ENCODE measurements at regions not wholly inside any gene's neighbourhood (a gene's known extent, or its start where the extent isn't known, plus 50 kb on each side); places are given as distances from the start of the nearest gene placed in this dataset.

GRCh38 chr2:21422724-21423522 lies 299.2 kb downstream of the TDRD15 start:
- Histone ChIP-seq H3K9me3 (no peaks in the 10 kb centered on the region), H3K4me1 (ENCODE audit: insufficient read depth) (no peaks in the 10 kb centered on the region), H3K27ac (no peak overlapping the region), H3K4me3 (no peak overlapping the region), H3K36me3 (no peaks in the 10 kb centered on the region), H3K27me3 (no peaks in the 10 kb centered on the region)
- no peak for DNase-seq
- intact Hi-C loops (cut with DNase I): no loop called here
- WGBS, 3 donors: 70 to 77% (median 70%) methylated on average over 7 of the region's 7 CpGs
- TF ChIP-seq EP300 (IDR thresholded peaks at IDR 0.05) (no peak), POLR2A (IDR thresholded peaks at IDR 0.05) (no peak), CTCF (IDR thresholded peaks at IDR 0.05) (no peak)

GRCh38 chr2:21423854-21424253 lies 300.1 kb downstream of the TDRD15 start:
- TF ChIP-seq POLR2A (IDR thresholded peaks at IDR 0.05) (no peak), EP300 (IDR thresholded peaks at IDR 0.05) (no peak), CTCF (IDR thresholded peaks at IDR 0.05) (no peak)
- DNase-seq: no peak
- WGBS, 3 donors: 78 to 85% (median 80%) methylated on average over 5 of the region's 5 CpGs
- Histone ChIP-seq H3K27me3 (no peaks in the 10 kb centered on the region), H3K4me3 (no peak overlapping the region), H3K36me3 (no peaks in the 10 kb centered on the region), H3K27ac (no peak overlapping the region), H3K4me1 (ENCODE audit: insufficient read depth) (no peaks in the 10 kb centered on the region), H3K9me3 (no peaks in the 10 kb centered on the region)
- intact Hi-C loops (cut with DNase I): no loop called here

GRCh38 chr2:21424375-21424774 lies 300.6 kb downstream of the TDRD15 start:
- intact Hi-C loops (cut with DNase I): no loop called here
- DNase-seq: no peak

GRCh38 chr2:21427606-21428005 lies 303.8 kb downstream of the TDRD15 start:
- DNase-seq: no peak
- H3K27ac ChIP-seq: no peak overlapping the region
- intact Hi-C loops (cut with DNase I): no loop called here
- no peaks in the 10 kb centered on the region for H3K9me3 ChIP-seq
- no peaks in the 10 kb centered on the region for H3K27me3 ChIP-seq
- 44 to 54% (median 50%) methylated on average over 2 of the region's 2 CpGs for WGBS, 3 donors
- H3K4me3 ChIP-seq: no peak overlapping the region
- H3K4me1 ChIP-seq (ENCODE audit: insufficient read depth): no peaks in the 10 kb centered on the region
- no peaks in the 10 kb centered on the region for H3K36me3 ChIP-seq
- no peak for TF ChIP-seq CTCF (IDR thresholded peaks at IDR 0.05)
- no peak for TF ChIP-seq POLR2A (IDR thresholded peaks at IDR 0.05)
- TF ChIP-seq EP300 (IDR thresholded peaks at IDR 0.05): no peak

More at GRCh38 chr2:21424375-21424774, 300.6 kb downstream of the TDRD15 start:
- Histone ChIP-seq H3K27ac (no peak overlapping the region), H3K27me3 (no peaks in the 10 kb centered on the region), H3K4me1 (ENCODE audit: insufficient read depth) (no peaks in the 10 kb centered on the region), H3K9me3 (no peaks in the 10 kb centered on the region), H3K4me3 (no peak overlapping the region), H3K36me3 (no peaks in the 10 kb centered on the region)
- 87 to 90% (median 88%) methylated on average over 4 of the region's 4 CpGs for WGBS, 3 donors
- TF ChIP-seq POLR2A (IDR thresholded peaks at IDR 0.05): no peak
- no peak for TF ChIP-seq CTCF (IDR thresholded peaks at IDR 0.05)
- no peak for TF ChIP-seq EP300 (IDR thresholded peaks at IDR 0.05)

Measured in ovary (tissue), 7 donors.